GM12873 (cell line): ENCODE measurements at regions not wholly inside any gene's neighbourhood (a gene's known extent, or its start where the extent isn't known, plus 50 kb on each side); places are given as distances from the start of the nearest gene placed in this dataset.

Experiments
- CTCF ChIP-seq: IDR thresholded peaks from 2 replicates; pipeline ENCODE4 v1.5.1; 2012; ENCODE audit warnings: low read depth, mild to moderate bottlenecking, moderate library complexity, low read length, control low read depth; ENCODE audit not compliant: insufficient read depth; ENCODE audit errors: missing control alignments

DNA sequence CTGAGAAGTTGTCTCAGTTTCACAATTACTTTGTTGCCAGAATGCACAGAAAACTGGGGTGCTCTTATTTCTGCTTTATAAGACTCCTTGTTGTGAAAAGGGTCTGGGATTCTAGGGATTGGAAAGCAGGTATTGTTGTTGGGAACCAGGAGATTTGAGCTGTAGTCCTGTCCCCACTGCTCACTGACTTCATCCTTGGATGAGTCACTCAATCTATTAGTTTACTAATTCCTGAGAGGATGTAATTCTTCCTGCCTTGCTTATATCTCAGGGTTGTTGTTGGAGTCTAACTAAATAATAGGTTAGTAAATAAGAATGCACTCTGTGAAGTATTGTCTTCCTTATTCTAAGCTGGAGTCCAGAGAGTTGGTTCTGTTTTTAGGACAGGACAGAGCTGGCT, 172.5 kb upstream of the GALNT2 start:
- TF ChIP-seq CTCF, result no peak

DNA sequence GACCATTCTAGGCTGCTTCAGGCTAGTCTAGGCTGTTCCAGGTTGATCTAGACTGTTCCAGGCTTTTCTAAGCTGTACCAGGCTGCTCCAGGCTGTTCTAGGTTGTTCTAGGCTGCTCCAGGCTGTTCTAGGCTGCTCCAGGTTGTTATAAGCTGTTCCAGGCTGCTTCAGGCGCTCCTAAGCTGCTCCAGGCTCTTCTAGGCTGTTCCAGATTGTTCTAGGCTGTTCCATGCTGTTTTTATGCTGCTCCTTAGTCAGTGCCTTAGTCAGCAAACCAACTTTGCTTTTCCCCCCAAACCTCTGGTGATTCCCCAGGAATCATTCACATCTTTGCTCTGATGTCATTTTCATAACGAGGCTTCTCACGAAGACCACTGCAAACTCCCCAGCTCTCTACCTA, 171.4 kb upstream of the GALNT2 start:
- TF ChIP-seq CTCF, result no peak

- TF ChIP-seq CTCF, result no peak
These were observed 170.7 kb upstream of the GALNT2 start for GRCh38 chr1:229896306-229896705.

- TF ChIP-seq CTCF, result no peak
These were observed 170.2 kb upstream of the GALNT2 start for GRCh38 chr1:229896861-229897260.

- no peak for TF ChIP-seq CTCF
These were observed 169.5 kb upstream of the GALNT2 start for GRCh38 chr1:229897501-229897900.

DNA sequence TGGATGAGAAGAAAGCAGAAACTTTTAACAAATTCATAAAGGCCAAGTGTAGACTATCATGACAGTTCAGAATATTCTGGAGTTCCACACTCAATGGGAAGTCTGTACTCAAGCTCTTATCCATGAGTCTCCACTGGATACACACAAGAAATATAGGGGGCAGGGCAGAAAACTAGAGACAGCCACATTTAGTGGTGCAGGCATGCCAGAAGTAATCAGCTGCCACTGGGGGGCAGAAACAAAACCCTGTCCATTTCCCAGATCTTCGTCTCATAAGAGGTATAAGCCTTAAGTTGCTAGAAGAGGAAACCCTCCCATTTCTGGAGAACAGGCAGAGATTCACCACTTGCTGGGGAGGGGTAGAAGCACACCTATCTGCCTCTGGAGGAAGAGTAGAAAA, 166.8 kb upstream of the GALNT2 start:
- peak; percentile 13 for TF ChIP-seq CTCF

GRCh38 chr1:229905031-229905545, 161.9 kb upstream of the GALNT2 start:
- no peak for TF ChIP-seq CTCF
